ENCODE measurements at regions not wholly inside any gene's neighbourhood (a gene's known extent, or its start where the extent isn't known, plus 50 kb on each side); places are given as distances from the start of the nearest gene placed in this dataset.

- DNase-seq (no peak), ATAC-seq (no peak)
- H3K27me3 ChIP-seq (ENCODE audit: low read depth), result no peaks in the 10 kb centered on the region
- no peaks in the 10 kb centered on the region for H3K4me1 ChIP-seq
- intact Hi-C loops (cut with DNase I), result no loop called here
- H3K4me3 ChIP-seq, result no peak overlapping the region
- no peak for TF ChIP-seq CTCF (IDR thresholded peaks at IDR 0.05)
- no peak overlapping the region for H3K27ac ChIP-seq
- no peaks in the 10 kb centered on the region for H3K9me3 ChIP-seq
- no peaks in the 10 kb centered on the region for H3K36me3 ChIP-seq
Observed at GRCh38 chr18:39464006-39464405, 1898.4 kb upstream of the CELF4 start.

GRCh38 chr18:39462436-39462835, 1896.8 kb upstream of the CELF4 start:
- ATAC-seq (no peak), DNase-seq (no peak)
- Histone ChIP-seq H3K4me3 (no peak overlapping the region), H3K36me3 (no peaks in the 10 kb centered on the region), H3K27ac (no peak overlapping the region), H3K9me3 (no peaks in the 10 kb centered on the region), H3K27me3 (ENCODE audit: low read depth) (no peaks in the 10 kb centered on the region), H3K4me1 (no peaks in the 10 kb centered on the region)
- intact Hi-C loops (cut with DNase I), result no loop called here
- no peak for TF ChIP-seq CTCF (IDR thresholded peaks at IDR 0.05)

- ATAC-seq (no peak), DNase-seq (no peak)
- Histone ChIP-seq H3K36me3 (no peaks in the 10 kb centered on the region), H3K27ac (no peak overlapping the region), H3K4me3 (no peak overlapping the region), H3K27me3 (ENCODE audit: low read depth) (no peaks in the 10 kb centered on the region), H3K9me3 (no peaks in the 10 kb centered on the region), H3K4me1 (no peaks in the 10 kb centered on the region)
- no peak for TF ChIP-seq CTCF (IDR thresholded peaks at IDR 0.05)
- intact Hi-C loops (cut with DNase I), result no loop called here
Observed at GRCh38 chr18:39460136-39460535, 1894.5 kb upstream of the CELF4 start.

GRCh38 chr18:39455285-39455684, 1889.7 kb upstream of the CELF4 start:
- ATAC-seq (no peak), DNase-seq (no peak)
- no peak for TF ChIP-seq CTCF (IDR thresholded peaks at IDR 0.05)
- Histone ChIP-seq H3K36me3 (no peaks in the 10 kb centered on the region), H3K4me3 (no peak overlapping the region), H3K27ac (no peak overlapping the region), H3K27me3 (ENCODE audit: low read depth) (no peaks in the 10 kb centered on the region), H3K9me3 (no peaks in the 10 kb centered on the region), H3K4me1 (peaks cover 9% of the 10 kb centered on the region)
- intact Hi-C loops (cut with DNase I), result no loop called here

GRCh38 chr18:39454866-39455265, 1889.3 kb upstream of the CELF4 start:
- Histone ChIP-seq H3K27me3 (ENCODE audit: low read depth) (no peaks in the 10 kb centered on the region), H3K36me3 (no peaks in the 10 kb centered on the region), H3K9me3 (no peaks in the 10 kb centered on the region), H3K4me3 (no peak overlapping the region), H3K27ac (no peak overlapping the region), H3K4me1 (peaks cover 9% of the 10 kb centered on the region)
- no peak for TF ChIP-seq CTCF (IDR thresholded peaks at IDR 0.05)
- intact Hi-C loops (cut with DNase I), result no loop called here
- DNase-seq (no peak), ATAC-seq (no peak)

- DNase-seq (no peak), ATAC-seq (peak; percentile 64 to 72)
- intact Hi-C loops (cut with DNase I), result no loop called here
- Histone ChIP-seq H3K4me3 (peak overlapping the region; percentile 23), H3K36me3 (no peaks in the 10 kb centered on the region), H3K27me3 (ENCODE audit: low read depth) (no peaks in the 10 kb centered on the region), H3K9me3 (no peaks in the 10 kb centered on the region), H3K27ac (no peak overlapping the region), H3K4me1 (peaks cover 9% of the 10 kb centered on the region)
- no peak for TF ChIP-seq CTCF (IDR thresholded peaks at IDR 0.05)
Observed at GRCh38 chr18:39453882-39454281, 1888.3 kb upstream of the CELF4 start.
